Sigmoid colon (tissue), 4 donors: ENCODE measurements at regions not wholly inside any gene's neighbourhood (a gene's known extent, or its start where the extent isn't known, plus 50 kb on each side); places are given as distances from the start of the nearest gene placed in this dataset.

Source experiments
- EP300 ChIP-seq, 4 donors: sonication (generic); formaldehyde crosslinking; IDR thresholded peaks; one replicate each; pipeline ENCODE4 v1.6.1; 2017; ENCODE audit warnings: antibody characterized with exemption in 4 of 4
- POLR2AphosphoS5 ChIP-seq, 4 donors: sonication (generic); formaldehyde crosslinking; IDR thresholded peaks; one replicate each; pipeline ENCODE4 v1.6.1; 2017; ENCODE audit warnings: antibody characterized with exemption in 4 of 4
- TF ChIP-seq, protein P1 (sequence below), 4 experiments: fragments of 450-650 bp in 3 of 4; fragments of 200-600 bp in 1 of 4; IDR thresholded peaks; one replicate each; pipeline ENCODE4 v1.5.1; 2016 to 2019; ENCODE audit warnings: antibody characterized with exemption in 4 of 4, mild to moderate bottlenecking in 3 of 4, moderate library complexity in 2 of 4

DNA sequence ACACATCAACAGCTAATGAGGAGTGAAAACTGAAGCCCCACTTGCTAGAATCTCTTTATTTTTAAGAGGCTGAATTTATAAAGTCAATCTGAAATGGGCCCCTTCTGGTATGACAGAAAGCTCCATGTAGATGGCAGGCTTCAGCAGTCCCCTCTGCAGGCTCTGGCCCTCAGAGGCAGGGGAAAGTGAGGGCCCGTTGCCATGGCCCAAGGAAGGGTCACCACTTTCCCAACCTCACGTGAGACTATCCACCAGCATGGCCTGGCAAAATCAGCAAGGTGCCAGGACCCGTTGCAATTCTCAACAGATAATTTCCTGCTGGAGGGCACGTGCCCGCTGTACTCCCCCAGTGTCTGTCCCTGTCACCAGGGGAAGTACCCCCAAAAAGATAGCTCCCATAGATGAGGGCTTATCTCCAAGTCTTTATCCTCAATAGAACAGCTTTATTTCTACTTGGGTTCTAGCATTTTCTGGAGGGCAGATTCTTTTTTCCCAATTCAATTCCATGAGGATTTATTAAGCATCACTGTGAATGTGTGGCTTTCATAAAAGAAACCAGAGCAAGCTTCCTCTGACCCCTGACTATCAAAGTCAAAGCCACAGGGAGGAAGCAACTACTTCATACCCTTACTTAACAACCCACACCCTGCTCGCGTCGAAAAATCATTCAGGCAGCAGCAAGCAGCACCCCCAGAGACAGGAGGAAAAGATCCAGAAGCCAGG lies 85.4 kb upstream of the FSTL4 start:
- TF ChIP-seq, protein P1, sequence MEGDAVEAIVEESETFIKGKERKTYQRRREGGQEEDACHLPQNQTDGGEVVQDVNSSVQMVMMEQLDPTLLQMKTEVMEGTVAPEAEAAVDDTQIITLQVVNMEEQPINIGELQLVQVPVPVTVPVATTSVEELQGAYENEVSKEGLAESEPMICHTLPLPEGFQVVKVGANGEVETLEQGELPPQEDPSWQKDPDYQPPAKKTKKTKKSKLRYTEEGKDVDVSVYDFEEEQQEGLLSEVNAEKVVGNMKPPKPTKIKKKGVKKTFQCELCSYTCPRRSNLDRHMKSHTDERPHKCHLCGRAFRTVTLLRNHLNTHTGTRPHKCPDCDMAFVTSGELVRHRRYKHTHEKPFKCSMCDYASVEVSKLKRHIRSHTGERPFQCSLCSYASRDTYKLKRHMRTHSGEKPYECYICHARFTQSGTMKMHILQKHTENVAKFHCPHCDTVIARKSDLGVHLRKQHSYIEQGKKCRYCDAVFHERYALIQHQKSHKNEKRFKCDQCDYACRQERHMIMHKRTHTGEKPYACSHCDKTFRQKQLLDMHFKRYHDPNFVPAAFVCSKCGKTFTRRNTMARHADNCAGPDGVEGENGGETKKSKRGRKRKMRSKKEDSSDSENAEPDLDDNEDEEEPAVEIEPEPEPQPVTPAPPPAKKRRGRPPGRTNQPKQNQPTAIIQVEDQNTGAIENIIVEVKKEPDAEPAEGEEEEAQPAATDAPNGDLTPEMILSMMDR (IDR thresholded peaks at IDR 0.05) = no peak
- TF ChIP-seq EP300 (IDR thresholded peaks at IDR 0.05) (no peak), POLR2AphosphoS5 (IDR thresholded peaks at IDR 0.05) (no peak)
